Neutrophil (primary cell): ENCODE measurements at regions not wholly inside any gene's neighbourhood (a gene's known extent, or its start where the extent isn't known, plus 50 kb on each side); places are given as distances from the start of the nearest gene placed in this dataset.

Experiments used
- H3K27ac ChIP-seq: fragments of 200-600 bp; sonication (generic); 2 replicates; pipeline ENCODE4 v1.5.1; 2016; ENCODE audit warnings: mild to moderate bottlenecking, moderate library complexity
- H3K27me3 ChIP-seq: fragments of 200-600 bp; sonication (generic); 2 replicates; pipeline ENCODE4 v1.6.0; 2016; ENCODE audit warnings: mild to moderate bottlenecking
- H3K36me3 ChIP-seq: fragments of 200-600 bp; sonication (generic); 2 replicates; pipeline ENCODE4 v1.5.1; 2017
- H3K4me1 ChIP-seq, 2 experiments: fragments of 200-600 bp in 1 of 2; sonication (generic) in 1 of 2; 1 replicate in 1 of 2; 2 replicates in 1 of 2; pipeline versions ENCODE4 v1.5.1 to v1.6.1; 2013 to 2016; ENCODE audit warnings: low read depth in 1 of 2, low read length in 1 of 2, mild to moderate bottlenecking in 1 of 2, moderate library complexity in 1 of 2; ENCODE audit not compliant: control insufficient read depth in 1 of 2, insufficient read depth in 1 of 2
- H3K4me3 ChIP-seq, 2 experiments: fragments of 200-600 bp in 1 of 2; sonication (generic) in 1 of 2; 1 replicate in 1 of 2; 2 replicates in 1 of 2; pipeline ENCODE4 v1.5.1; 2013 to 2016; ENCODE audit warnings: low read depth in 1 of 2, low read length in 1 of 2, mild to moderate bottlenecking in 1 of 2, moderate library complexity in 1 of 2
- H3K9me3 ChIP-seq: fragments of 200-600 bp; sonication (generic); 2 replicates; pipeline ENCODE4 v1.5.1; 2016
- TF ChIP-seq, protein P1 (sequence below): fragments of 200-600 bp; sonication (generic); IDR thresholded peaks from 2 replicates; pipeline ENCODE4 v1.5.1; 2016; ENCODE audit warnings: antibody characterized with exemption

GRCh38 chr15:31468911-31469785 lies 142.5 kb downstream of the KLF13 start:
- peaks cover 51% of the 10 kb centered on the region for H3K27me3 ChIP-seq
- H3K27ac ChIP-seq: no peak overlapping the region
- H3K4me1 ChIP-seq: no peaks in the 10 kb centered on the region
- TF ChIP-seq, protein P1, sequence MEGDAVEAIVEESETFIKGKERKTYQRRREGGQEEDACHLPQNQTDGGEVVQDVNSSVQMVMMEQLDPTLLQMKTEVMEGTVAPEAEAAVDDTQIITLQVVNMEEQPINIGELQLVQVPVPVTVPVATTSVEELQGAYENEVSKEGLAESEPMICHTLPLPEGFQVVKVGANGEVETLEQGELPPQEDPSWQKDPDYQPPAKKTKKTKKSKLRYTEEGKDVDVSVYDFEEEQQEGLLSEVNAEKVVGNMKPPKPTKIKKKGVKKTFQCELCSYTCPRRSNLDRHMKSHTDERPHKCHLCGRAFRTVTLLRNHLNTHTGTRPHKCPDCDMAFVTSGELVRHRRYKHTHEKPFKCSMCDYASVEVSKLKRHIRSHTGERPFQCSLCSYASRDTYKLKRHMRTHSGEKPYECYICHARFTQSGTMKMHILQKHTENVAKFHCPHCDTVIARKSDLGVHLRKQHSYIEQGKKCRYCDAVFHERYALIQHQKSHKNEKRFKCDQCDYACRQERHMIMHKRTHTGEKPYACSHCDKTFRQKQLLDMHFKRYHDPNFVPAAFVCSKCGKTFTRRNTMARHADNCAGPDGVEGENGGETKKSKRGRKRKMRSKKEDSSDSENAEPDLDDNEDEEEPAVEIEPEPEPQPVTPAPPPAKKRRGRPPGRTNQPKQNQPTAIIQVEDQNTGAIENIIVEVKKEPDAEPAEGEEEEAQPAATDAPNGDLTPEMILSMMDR: no peak
- H3K4me3 ChIP-seq: no peak overlapping the region
- no peaks in the 10 kb centered on the region for H3K36me3 ChIP-seq
- no peaks in the 10 kb centered on the region for H3K9me3 ChIP-seq

- Histone ChIP-seq H3K4me3 (no peak overlapping the region), H3K27me3 (peaks cover 48% of the 10 kb centered on the region), H3K36me3 (no peaks in the 10 kb centered on the region), H3K4me1 (no peaks in the 10 kb centered on the region), H3K9me3 (no peaks in the 10 kb centered on the region), H3K27ac (no peak overlapping the region)
- TF ChIP-seq, protein P1: no peak
These were observed 143.3 kb downstream of the KLF13 start for GRCh38 chr15:31469786-31470525.

DNA sequence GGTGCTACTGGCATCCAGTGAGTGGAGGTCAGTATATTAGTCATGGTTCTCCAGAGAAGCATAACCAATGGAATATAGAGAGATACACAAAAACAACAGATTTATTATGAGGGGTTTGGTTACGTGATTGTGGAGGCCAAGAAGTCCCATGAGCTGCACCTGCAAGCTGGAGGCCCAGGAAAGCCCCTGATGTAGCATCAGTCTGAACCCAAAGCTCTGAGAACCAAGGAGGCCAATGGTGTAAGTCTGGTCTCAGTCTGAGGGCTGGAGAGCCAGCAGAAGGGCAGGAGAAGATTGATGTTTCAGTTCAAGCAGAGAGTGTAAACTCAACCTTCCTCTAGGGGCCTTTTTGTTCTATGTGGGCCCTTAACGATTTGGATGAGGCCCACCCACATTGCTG lies 144.1 kb downstream of the KLF13 start:
- Histone ChIP-seq H3K27ac (no peak overlapping the region), H3K27me3 (peaks cover 43% of the 10 kb centered on the region), H3K4me1 (no peaks in the 10 kb centered on the region), H3K4me3 (no peak overlapping the region), H3K9me3 (no peaks in the 10 kb centered on the region), H3K36me3 (no peaks in the 10 kb centered on the region)
- TF ChIP-seq, protein P1: no peak

DNA sequence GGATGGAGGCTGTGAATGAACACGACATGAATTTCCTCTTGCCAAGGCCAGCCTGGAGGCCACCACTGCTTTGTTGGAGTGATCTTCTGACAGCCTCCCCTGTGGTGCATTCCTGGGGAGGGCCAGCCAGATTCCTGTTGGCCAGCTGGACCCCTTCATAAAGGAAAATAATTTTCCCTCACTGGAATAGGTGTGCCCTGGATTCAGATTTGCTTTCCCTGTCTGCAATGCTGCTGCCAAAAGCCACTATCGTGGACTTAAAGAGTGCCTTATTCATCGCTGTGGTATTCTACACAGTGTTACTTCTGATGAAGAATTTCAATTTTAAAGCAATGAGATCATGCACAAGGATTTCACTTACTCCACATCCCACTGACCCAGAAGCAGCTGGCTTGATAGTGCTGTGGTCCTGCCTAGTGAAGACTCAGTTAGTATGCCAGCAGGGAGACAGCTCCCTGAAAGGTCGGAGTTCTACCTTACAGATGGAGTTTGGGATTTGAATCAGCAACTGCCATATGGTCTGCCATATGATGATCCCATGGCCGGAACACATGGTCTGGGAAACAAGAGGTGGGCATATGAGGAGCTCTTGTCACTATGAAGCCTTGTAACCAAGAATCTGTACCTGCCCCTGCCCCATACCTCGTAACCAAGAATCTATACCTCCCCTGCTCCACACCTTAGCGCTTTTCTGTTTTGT lies 145.2 kb downstream of the KLF13 start:
- H3K4me3 ChIP-seq: no peak overlapping the region
- peaks cover 43% of the 10 kb centered on the region for H3K27me3 ChIP-seq
- H3K36me3 ChIP-seq: no peaks in the 10 kb centered on the region
- no peaks in the 10 kb centered on the region for H3K4me1 ChIP-seq
- H3K27ac ChIP-seq: no peak overlapping the region
- no peaks in the 10 kb centered on the region for H3K9me3 ChIP-seq
- TF ChIP-seq, protein P1: no peak

DNA sequence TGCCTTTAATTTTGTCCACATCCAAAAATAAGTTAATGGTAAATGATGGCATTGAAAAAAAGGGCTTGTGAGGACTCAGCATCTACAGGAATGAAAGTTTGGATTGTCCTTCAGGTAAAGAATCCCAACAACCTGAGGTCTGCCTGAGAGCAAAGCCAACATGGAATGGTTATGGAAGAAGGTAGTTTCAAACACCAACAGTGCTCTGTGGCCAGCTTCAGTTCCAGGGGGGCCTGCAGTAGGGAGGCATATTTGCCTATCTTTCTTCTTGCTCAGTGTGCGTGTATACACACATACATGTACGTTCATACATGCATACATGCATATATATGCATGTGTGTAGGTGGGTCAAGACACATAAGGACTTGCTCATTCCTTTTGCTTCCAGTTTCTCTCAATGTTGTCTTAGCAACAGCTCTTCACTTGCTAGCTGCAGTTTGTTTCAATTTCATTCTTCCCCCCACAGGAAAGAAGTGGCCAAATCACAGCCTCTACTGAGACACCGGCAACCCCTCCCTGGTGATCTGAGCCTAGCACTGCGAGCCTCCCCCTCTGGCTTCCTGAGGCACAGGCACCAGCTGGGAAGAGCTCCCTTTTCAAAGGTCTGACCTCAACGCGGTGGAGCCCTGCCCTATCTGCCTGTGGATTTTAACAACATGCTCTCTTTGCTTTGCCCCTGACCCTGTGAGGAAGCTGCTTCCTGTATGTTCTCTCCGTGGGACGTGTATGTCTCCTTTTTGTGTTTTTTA lies 146.2 kb downstream of the KLF13 start:
- H3K27ac ChIP-seq: no peak overlapping the region

More for the DNA sequence above, 146.2 kb downstream of the KLF13 start:
- Histone ChIP-seq H3K9me3 (no peaks in the 10 kb centered on the region), H3K4me3 (no peak overlapping the region), H3K4me1 (no peaks in the 10 kb centered on the region), H3K27me3 (peaks cover 39% of the 10 kb centered on the region), H3K36me3 (no peaks in the 10 kb centered on the region)
- TF ChIP-seq, protein P1: no peak
